ENCODE measurements at regions not wholly inside any gene's neighbourhood (a gene's known extent, or its start where the extent isn't known, plus 50 kb on each side); places are given as distances from the start of the nearest gene placed in this dataset.
"Not testable (repeated sequence)": the region's sequence is repeated elsewhere in the genome, so short reads cannot be mapped to it uniquely, and the experiment has no call there.

- TF ChIP-seq EP300 (IDR thresholded peaks at IDR 0.05; ENCODE audit: low read depth in 2 of 2, low read length in 2 of 2) (peak in 1 of 2 experiments; percentile 43; a peak in 1 of 4 replicates), ZMAT3 (CRISPR knock-in tag; conservative IDR thresholded peaks at IDR 0.05) (0 out of 2 replicates have a peak, but pooled peaks have one; percentile 8), PHF8 (CRISPR knock-in tag; IDR thresholded peaks at IDR 0.05) (0 out of 2 replicates have a peak, but pooled peaks have one; percentile 22), FOSL1 (CRISPR knock-in tag; IDR thresholded peaks at IDR 0.05; ENCODE audit: borderline replicate concordance) (peak; percentile 55; the same call in 1 of the 2 replicates), HOXD1 (CRISPR knock-in tag; IDR thresholded peaks at IDR 0.05) (0 out of 2 replicates have a peak, but pooled peaks have one; percentile 48), ZMYM4 (CRISPR knock-in tag; IDR thresholded peaks at IDR 0.05) (0 out of 2 replicates have a peak, but pooled peaks have one; percentile 7), LCORL (CRISPR knock-in tag; IDR thresholded peaks at IDR 0.05) (peak; percentile 10; the same call in 1 of the 2 replicates)
- TF ChIP-seq EP300 (CRISPR knock-in tag; IDR thresholded peaks at IDR 0.05; ENCODE audit: borderline replicate concordance); LCORL (IDR thresholded peaks at IDR 0.05): not testable (repeated sequence)
These were observed 53.5 kb upstream of the LARP1 start (continued) for GRCh38 chr5:154701725-154702124.

- CTCF ChIA-PET (ENCODE audit: low intra/inter-chr PET ratio, low total read pairs): no interaction called here
- TF ChIP-seq ZIK1 (CRISPR knock-in tag; IDR thresholded peaks at IDR 0.05; ENCODE audit: borderline replicate concordance, low read depth) (no peak), TGIF2 (CRISPR knock-in tag; IDR thresholded peaks at IDR 0.05) (0 out of 2 replicates have a peak, but pooled peaks have one; percentile 41), ZNF790 (CRISPR knock-in tag; IDR thresholded peaks at IDR 0.05; ENCODE audit: borderline replicate concordance) (no peak), FOXK2 (IDR thresholded peaks at IDR 0.05) (peak; percentile 37), SIX1 (CRISPR knock-in tag; IDR thresholded peaks at IDR 0.05; ENCODE audit: borderline replicate concordance) (peak; percentile 24; the same call in 1 of the 2 replicates), RXRB (CRISPR knock-in tag; IDR thresholded peaks at IDR 0.05; ENCODE audit: borderline replicate concordance) (0 out of 2 replicates have a peak, but pooled peaks have one; percentile 3), SOX5 (CRISPR knock-in tag; IDR thresholded peaks at IDR 0.05; ENCODE audit: borderline replicate concordance) (peak; percentile 32; the same call in 1 of the 2 replicates), FOXP1 (IDR thresholded peaks at IDR 0.05) (peak; percentile 6; the same call in 1 of the 2 replicates), FOXP1 (CRISPR knock-in tag; IDR thresholded peaks at IDR 0.05) (peak; percentile 66; the same call in 1 of the 2 replicates), MAFK (conservative IDR thresholded peaks at IDR 0.05 in 1 of 2, IDR thresholded peaks at IDR 0.05 in 1 of 2; ENCODE audit: low read length in 2 of 2) (peak; percentile 100), THRA (CRISPR knock-in tag; IDR thresholded peaks at IDR 0.05; ENCODE audit: borderline replicate concordance) (peak; percentile 26; the same call in 1 of the 2 replicates), ZNF512B (CRISPR knock-in tag; IDR thresholded peaks at IDR 0.05; ENCODE audit: borderline replicate concordance) (no peak), ZNF121 (CRISPR knock-in tag; IDR thresholded peaks at IDR 0.05) (no peak)
These were observed 54.0 kb upstream of the LARP1 start for GRCh38 chr5:154701181-154701580.

More at GRCh38 chr5:154701181-154701580, 54.0 kb upstream of the LARP1 start:
- peaks cover 82% of the 10 kb centered on the region for H3K4me1 ChIP-seq (ENCODE audit: insufficient read depth, low read length)
- H3K79me2 ChIP-seq (ENCODE audit: insufficient read depth, low read length): no peaks in the 10 kb centered on the region
- H3K27me3 ChIP-seq (ENCODE audit: control insufficient read depth in 1 of 2, insufficient read depth in 2 of 2, low read length in 2 of 2): no peaks in the 10 kb centered on the region
- H4K20me1 ChIP-seq (ENCODE audit: insufficient read depth, low read length): no peaks in the 10 kb centered on the region
- H2AFZ ChIP-seq (ENCODE audit: low read length): no peak overlapping the region
- peak overlapping the region; percentile 58 for H3K27ac ChIP-seq (ENCODE audit: extremely low read length, insufficient read depth, low read length)
- intact Hi-C loops (cut with micrococcal nuclease; ENCODE audit: unreplicated experiment) (loop anchor here (1.0 to 5.0 kb wide), 3 partner anchors 12 to 56 kb away; partner anchors contain the start of gene LARP1), in situ Hi-C loops (cut with HindIII; ENCODE audit: extremely low pct_ligation_motif_present, low pct_unique_long_range_greater_than_20kb) (no loop called here)
- BruUV-seq (replicated peaks): no TSS peak
- peak overlapping the region; percentile 76 for H3K4me2 ChIP-seq (ENCODE audit: low read depth, low read length)
- peak; percentile 86 for FAIRE-seq
- no peaks in the 10 kb centered on the region for H3K9me3 ChIP-seq (ENCODE audit: low read length)
- POLR2A ChIA-PET: interaction anchor here (1.0 to 1.9 kb wide), 4 partner anchors 12 to 142 kb away, joined by 3 to 16 read pairs (median 8); no protein-coding TSS in a partner anchor
- ATAC-seq: peak; percentile 66
- peak; percentile 83 for DNase-seq (ENCODE audit: low spot score)
- H3K36me3 ChIP-seq (replicated peaks in 1 of 2; ENCODE audit: control insufficient read depth in 1 of 2, insufficient read depth in 2 of 2, low read length in 2 of 2): no peaks in the 10 kb centered on the region
- H3K9ac ChIP-seq (ENCODE audit: insufficient read depth, low read depth, low read length): peak overlapping the region; percentile 19; the same call in 1 of the 2 replicates
- H3K4me3 ChIP-seq (replicated peaks in 1 of 3; ENCODE audit: insufficient read depth in 1 of 3, low read depth in 2 of 3, low read length in 3 of 3): peak overlapping the region in 1 of 3 experiments; percentile 51; a peak in 2 of 6 replicates
- WGBS (ENCODE audit: low lambda C conversion rate): 3% methylated on average over 3 of the region's 3 CpGs
